ENCODE measurements at regions not wholly inside any gene's neighbourhood (a gene's known extent, or its start where the extent isn't known, plus 50 kb on each side); places are given as distances from the start of the nearest gene placed in this dataset.

- POLR2A ChIA-PET: no interaction called here
- intact Hi-C loops (cut with micrococcal nuclease) (no loop called here), in situ Hi-C loops (cut with MboI) (loop anchor here (10.0 kb wide), 2 partner anchors 529 to 589 kb away; no protein-coding TSS in a partner anchor)
- Histone ChIP-seq H3K9ac (ENCODE audit: insufficient read depth in 1 of 2, low read depth in 2 of 2, low read length in 2 of 2) (no peak overlapping the region), H2AFZ (ENCODE audit: low read depth, low read length) (no peak overlapping the region), H3K4me1 (replicated peaks in 1 of 2; ENCODE audit: control insufficient read depth in 2 of 2, insufficient read depth in 2 of 2, low read length in 2 of 2) (no peaks in the 10 kb centered on the region), H3K27ac (ENCODE audit: extremely low read depth, low read depth, low read length) (no peak overlapping the region), H3K9me3 (replicated peaks; ENCODE audit: control insufficient read depth, insufficient read depth, low read depth, low read length) (no peaks in the 10 kb centered on the region; the same call in 1 of the 2 replicates), H3K27me3 (ENCODE audit: control insufficient read depth in 2 of 2, insufficient read depth in 2 of 2, low read length in 2 of 2) (no peaks in the 10 kb centered on the region), H3K36me3 (ENCODE audit: control insufficient read depth, insufficient read depth, low read length) (no peaks in the 10 kb centered on the region), H3K79me2 (ENCODE audit: control insufficient read depth, insufficient read depth, low read length) (no peaks in the 10 kb centered on the region), H3K4me3 (no peak overlapping the region), H4K20me1 (replicated peaks; ENCODE audit: control insufficient read depth, insufficient read depth, low read length) (no peaks in the 10 kb centered on the region), H3K9me1 (ENCODE audit: control insufficient read depth, insufficient read depth, low read length) (no peaks in the 10 kb centered on the region), H3K4me2 (ENCODE audit: insufficient read depth, low read length) (no peak overlapping the region)
- under 1% methylated on average over 7 of the region's 7 CpGs for WGBS (ENCODE audit: insufficient coverage, low coverage, missing lambda C conversion rate)
- ATAC-seq (peak; percentile 2), DNase-seq (ENCODE audit: extremely low read depth in 1 of 4, low spot score in 3 of 4) (peak in 2 of 4 experiments; percentile 23 to 80), FAIRE-seq (peak; percentile 19)
- CTCF ChIA-PET (ENCODE audit: low intra/inter-chr PET ratio): no interaction called here
- no TSS peak for BruUV-seq (replicated peaks)
- TF ChIP-seq ZBTB43 (CRISPR knock-in tag; IDR thresholded peaks at IDR 0.05) (no peak), EWSR1 (IDR thresholded peaks at IDR 0.05; ENCODE audit: borderline replicate concordance, low read depth, partially characterized antibody) (peak; percentile 82), TOE1 (IDR thresholded peaks at IDR 0.05; ENCODE audit: borderline replicate concordance) (no peak), TOE1 (CRISPR knock-in tag; IDR thresholded peaks at IDR 0.05; ENCODE audit: borderline replicate concordance, low read depth) (no peak), KAT7 (CRISPR knock-in tag; IDR thresholded peaks at IDR 0.05; ENCODE audit: borderline replicate concordance) (no peak), TGIF2 (CRISPR knock-in tag; IDR thresholded peaks at IDR 0.05) (no peak), HES1 (IDR thresholded peaks at IDR 0.05; ENCODE audit: low read depth) (no peak), MYC (IDR thresholded peaks at IDR 0.05; ENCODE audit: low read depth, low read length) (no peak), MYC (CRISPR knock-in tag; IDR thresholded peaks at IDR 0.05; ENCODE audit: borderline replicate concordance, low read depth) (no peak), SIX5 (IDR thresholded peaks at IDR 0.05; ENCODE audit: borderline replicate concordance in 1 of 2, insufficient read depth in 1 of 2, low read depth in 1 of 2, low read length in 2 of 2) (no peak), BHLHE40 (IDR thresholded peaks at IDR 0.05; ENCODE audit: low read length) (no peak), SREBF2 (CRISPR knock-in tag; IDR thresholded peaks at IDR 0.05) (no peak), ZNF197 (CRISPR knock-in tag; IDR thresholded peaks at IDR 0.05; ENCODE audit: low read depth) (no peak), CBFA2T3 (IDR thresholded peaks at IDR 0.05) (no peak), HDAC8 (tag; IDR thresholded peaks at IDR 0.05) (peak; percentile 61), ZNF436 (CRISPR knock-in tag; IDR thresholded peaks at IDR 0.05) (peak; percentile 61), ZNF395 (CRISPR knock-in tag; IDR thresholded peaks at IDR 0.05) (0 out of 2 replicates have a peak, but pooled peaks have one; percentile 46), IFI16 (CRISPR knock-in tag; IDR thresholded peaks at IDR 0.05) (no peak), FOXK2 (conservative IDR thresholded peaks at IDR 0.05 in 1 of 2, IDR thresholded peaks at IDR 0.05 in 1 of 2; ENCODE audit: low read depth in 2 of 2) (no peak), ZNF586 (CRISPR knock-in tag; conservative IDR thresholded peaks at IDR 0.05) (no peak)
Observed at GRCh38 chr21:8993943-8994639, 1527.3 kb upstream of the TPTE start.
